HG03432 (cell line): ENCODE measurements at regions not wholly inside any gene's neighbourhood (a gene's known extent, or its start where the extent isn't known, plus 50 kb on each side); places are given as distances from the start of the nearest gene placed in this dataset.
"Not testable (repeated sequence)": the region's sequence is repeated elsewhere in the genome, so short reads cannot be mapped to it uniquely, and the experiment has no call there.

Experiments used
- ATAC-seq: cut with Tn5 transposase; IDR thresholded peaks from one replicate; pipeline ENCODE4 v1.9.1; 2021; ENCODE audit warnings: mild to moderate bottlenecking, moderate library complexity; ENCODE audit not compliant: unreplicated experiment

DNA sequence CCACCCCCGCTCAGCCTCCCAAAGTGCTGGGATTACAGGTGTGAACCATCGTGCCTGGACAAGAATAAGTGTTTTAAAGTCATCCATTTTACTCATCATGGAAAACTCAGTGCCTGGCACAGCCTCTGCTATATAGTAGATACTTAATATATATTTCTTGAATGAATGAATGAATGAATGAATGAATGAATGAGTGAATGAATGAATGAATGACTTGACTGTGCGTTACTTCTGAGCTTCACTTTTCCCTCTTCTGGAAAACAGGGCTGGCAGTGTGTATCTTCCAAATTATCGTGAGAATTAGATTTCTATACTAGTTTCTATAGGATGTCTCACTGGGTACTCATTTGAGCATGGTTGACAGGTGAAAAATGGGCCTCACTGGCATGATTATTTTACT, 307.3 kb upstream of the ERCC4 start:
- ATAC-seq = no peak

DNA sequence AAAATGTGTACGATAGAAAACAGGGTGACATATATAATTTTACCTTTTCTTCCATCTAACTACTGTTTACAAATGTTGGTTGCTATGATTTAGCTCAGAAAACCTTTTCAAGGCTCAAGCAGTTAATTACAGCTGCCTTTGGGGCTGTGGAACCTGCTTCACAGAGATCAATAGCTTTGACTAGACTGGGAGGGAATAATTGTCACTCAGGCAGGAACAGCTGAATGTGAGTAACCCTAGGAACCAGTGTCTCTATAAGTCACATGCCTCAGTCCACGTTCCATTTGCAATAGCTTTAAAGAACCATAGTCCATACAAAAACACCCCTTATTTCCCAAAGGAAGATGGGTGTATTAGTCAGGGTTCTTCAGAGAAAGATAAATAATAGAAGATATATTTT, 306.8 kb upstream of the ERCC4 start:
- ATAC-seq = no peak

DNA sequence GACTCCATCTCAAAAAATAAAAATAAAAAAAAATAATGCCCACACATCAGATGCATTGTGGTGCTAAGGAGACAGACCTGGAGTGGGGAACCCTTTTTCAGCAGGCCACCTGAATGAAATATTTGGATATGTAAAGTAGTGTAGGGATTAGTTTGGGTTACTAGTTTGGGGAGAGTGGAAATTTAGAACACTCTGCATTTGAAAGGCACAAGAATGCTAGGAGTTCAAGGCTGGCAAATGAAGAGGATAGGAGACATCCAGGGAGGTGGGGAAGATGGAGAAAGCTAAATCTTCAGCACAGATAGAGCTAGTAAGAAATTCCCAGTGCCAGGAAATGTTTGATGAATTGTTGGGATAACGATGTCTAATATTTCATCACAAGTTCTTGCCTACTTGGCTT, 298.3 kb upstream of the ERCC4 start:
- ATAC-seq = no peak

DNA sequence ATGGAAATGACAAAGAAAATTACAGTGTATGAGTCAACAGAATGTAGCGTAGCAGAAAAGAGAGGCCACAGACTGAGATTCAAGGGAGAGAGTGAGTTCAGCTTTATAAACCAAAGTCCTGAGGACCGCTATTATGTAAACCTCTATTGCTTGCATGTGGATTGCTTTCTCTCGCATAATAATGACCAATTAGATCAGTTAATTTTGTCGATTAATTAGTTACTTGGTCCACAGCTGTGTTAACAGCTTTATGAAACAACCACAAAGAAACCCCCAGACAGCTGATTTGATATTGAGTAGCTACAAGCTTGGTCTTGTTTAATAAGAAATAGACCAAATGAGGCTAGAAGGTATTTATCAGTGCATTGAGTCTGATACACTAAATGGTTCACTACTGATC, 291.8 kb upstream of the ERCC4 start:
- no peak for ATAC-seq

DNA sequence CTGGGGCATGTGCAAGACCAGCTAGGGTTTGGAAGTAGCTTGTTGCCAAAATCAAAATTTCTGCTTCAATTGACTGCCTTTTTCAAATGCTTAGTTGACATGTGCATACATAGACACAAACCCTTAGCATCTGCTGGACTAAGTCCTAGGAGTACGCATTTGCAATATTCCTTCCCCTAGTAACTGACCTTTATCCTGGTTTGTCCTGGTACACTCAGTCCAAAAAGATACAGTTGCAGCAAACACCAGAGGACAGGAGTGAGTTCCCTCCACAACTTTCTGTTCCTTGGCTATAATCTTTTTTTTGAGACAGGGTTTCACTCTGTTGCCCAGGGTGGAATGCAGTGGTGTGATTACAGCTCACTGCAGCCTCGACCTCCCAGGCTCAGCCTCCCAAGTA, 290.2 kb upstream of the ERCC4 start:
- ATAC-seq = no peak

DNA sequence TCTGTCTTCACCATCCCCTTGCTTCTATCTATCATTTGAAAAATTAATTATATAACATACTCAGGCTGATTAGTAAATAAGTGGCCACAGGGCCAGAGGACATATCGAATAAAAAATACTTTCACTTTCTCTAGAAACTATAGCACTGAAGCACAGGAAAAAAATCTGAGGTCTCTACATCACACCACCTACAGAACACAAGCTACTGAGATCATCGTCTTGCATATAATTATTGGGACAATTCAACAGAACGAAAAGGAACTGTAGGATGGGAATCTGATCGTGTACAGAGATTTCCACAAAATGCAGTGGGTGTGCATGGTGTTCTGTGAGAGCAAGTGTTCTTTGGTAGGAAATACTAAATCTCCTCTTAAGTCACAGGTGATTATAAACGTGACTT, 289.6 kb upstream of the ERCC4 start:
- no peak for ATAC-seq

DNA sequence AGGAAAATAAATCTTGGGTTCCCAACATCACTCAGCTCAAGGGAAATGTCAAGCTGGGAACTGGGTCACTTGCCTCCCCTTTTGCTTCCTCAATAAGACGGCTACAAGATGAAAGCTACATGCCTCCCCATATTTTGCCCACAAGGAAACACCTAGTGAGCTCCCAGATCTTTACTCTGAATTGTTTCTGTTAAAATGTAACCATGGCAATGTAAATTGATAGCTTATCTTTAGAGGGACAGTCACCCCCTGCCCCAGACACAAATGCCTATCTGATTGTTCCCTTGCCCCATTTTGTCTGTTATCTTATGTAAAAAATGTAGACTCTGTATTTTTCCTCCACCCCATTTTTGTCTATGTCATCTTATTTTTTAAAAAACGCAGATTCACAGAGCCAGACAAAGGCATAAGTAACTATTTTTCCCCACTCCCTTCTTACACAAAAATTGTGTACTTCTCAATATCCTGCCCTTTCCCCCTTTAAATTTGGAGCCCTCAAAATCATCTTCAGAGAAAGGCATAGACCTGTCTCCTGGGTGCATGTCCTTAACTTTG, 288.7 kb upstream of the ERCC4 start:
- ATAC-seq = no peak

DNA sequence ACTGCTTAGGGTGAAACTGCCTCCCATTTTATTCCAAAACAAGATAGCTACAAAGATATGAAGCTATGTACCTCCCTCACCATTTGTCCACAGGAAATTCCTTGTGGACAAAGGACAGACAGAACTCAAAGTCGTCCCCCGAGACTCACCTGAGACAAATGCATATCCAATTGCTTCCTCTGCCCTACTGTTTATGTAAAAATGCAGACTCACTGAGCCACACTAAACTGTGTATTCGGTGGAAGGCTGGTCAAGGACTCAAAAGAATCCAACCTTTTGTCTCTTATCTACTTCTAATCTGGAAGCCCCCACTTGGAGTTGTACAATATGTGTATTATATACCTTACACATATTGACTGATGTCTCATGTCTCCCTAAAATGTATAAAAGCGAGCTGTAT, 288.0 kb upstream of the ERCC4 start:
- ATAC-seq = no peak

DNA sequence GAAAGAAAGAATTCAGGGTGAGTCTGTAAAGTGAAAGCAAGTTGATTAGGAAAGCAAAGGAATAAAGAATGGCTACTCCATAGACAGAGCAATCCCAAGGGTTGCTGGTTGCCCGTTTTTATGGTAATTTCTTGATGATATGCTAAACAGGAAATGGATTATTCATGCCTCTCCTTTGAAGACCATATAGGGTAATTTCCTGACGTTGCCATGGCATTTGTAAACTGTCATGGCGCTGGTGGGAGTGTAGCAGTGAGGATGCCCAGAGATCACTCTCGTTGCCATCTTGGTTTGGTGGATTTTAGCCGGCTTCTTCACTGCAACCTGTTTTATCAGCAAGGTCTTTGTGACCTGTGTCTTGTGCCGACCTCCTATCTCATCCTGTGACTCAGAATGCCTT, 287.4 kb upstream of the ERCC4 start:
- not testable (repeated sequence) for ATAC-seq

DNA sequence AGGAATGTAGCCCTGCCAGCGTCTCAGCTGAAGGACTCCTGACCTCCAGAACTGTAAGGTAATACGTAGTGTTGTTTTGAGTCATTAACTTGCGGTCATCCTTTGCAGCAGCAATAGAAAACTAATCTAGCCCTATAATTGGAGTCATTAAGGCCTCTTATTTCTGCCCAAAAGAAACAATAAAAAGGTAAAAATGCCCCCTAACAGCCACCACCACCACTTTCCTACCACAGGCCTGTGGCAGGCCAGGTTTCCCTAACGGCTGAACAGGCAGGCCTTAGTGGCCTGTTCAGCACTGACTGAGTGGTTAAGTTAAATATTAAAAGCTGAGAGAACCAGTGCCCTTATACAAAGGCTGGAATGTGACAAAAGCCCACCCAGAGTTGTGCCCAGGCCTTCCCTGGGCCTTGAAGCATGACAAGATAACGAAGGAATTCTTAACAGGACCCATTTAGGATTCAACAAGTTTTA, 286.5 kb upstream of the ERCC4 start:
- no peak for ATAC-seq

DNA sequence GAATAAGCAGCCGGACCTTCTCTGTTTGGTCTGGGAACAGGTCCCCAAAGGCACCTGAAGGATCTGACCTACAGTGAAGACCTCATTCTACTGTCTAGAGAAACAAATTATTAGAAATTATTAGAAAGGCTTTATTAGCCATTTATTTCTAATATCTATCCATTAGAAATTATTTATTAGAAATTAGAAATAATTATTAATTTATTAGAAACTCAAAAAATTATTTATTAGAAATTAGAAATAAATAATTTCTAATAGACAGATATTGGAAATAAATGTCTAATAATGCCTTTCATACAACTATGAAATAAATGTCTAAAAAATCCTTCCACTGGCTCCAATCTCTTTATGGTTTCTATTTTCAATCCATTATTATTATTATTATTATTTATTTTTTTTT, 285.7 kb upstream of the ERCC4 start:
- no peak for ATAC-seq

DNA sequence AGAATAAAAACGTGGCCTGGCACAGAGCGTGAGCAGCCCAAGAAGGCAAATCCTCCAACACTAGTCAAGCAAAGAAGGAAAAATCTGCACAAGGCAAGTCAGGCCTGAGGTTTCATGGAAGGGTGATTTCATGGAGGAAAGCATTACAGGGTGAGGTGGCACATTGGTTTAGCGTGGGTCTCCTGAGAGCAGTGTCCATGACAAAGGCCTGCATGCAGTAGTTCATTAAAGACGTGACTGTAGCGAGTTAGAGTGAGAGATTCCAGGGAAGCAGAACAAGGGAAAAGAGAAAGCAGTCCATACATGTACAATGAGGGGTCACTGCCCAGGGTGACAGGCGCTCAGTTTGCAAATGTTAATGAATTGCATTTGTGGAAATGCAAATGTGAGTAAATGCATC, 285.0 kb upstream of the ERCC4 start:
- no peak for ATAC-seq

DNA sequence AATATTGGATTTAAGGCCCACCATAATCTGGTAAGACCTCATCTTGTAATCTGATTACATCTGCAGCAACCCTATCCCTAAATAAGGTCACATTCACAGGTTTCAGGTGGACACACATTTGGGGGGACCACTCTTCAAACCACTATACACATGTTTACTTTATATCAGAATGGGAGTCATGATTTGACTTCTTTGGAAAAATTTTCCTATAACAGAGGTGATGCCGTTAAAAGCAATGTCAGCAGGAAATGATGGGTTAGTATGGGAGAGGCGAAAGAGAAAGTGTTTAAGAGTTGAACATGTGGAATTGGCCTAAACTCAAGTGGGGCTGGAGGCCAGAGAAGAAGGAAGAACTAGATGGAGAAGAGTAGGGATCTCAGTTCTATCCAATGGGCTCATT, 281.7 kb upstream of the ERCC4 start:
- ATAC-seq = no peak

DNA sequence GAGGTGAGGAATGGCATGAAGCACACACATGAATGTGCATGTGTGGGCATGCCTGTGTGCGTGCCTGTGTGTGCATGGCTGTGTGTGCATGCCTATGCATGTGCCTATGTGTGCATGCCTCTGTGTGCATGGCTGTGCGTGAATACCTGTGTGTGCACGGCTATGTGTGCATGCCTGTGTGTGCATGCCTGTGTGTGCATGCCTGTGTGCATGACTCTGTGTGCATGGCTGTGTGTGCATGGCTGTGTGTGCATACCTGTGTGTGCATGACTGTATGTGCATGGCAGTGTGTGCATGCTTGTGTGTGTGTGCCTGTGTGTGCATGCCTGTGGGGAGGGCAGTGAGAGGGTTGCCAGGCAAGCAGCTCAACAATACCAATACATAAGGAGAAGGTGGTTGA, 276.5 kb upstream of the ERCC4 start:
- no peak for ATAC-seq

DNA sequence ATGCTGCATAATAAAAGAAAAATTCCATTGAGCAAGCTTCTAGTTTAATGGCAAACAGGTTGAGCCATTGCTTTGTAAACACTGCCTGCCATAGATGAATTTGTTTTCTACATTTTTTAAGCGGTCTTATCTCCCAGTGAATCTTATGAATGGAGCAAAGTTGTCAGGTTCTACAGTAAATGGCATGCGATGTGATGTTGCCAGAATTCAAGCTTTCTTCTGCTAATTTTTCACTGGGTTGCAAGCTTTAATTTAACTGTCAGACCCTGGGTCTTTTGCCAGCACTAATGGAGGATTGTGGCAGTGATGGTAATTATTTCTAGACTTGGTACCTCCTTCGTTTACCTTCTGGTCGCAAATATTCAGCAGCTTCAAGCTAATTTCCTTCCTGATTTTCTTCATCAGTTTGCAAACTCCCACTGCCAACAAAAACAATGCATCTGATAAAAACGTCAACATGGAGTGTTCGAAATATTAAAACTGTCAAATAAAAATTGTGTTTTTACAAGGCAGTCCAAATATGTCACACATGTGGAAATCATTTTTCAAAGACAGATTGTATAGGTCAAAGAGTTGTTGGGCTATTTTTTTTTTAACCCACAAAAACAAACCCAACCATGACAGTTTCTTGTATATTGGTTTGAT, 274.2 kb upstream of the ERCC4 start:
- no peak for ATAC-seq

DNA sequence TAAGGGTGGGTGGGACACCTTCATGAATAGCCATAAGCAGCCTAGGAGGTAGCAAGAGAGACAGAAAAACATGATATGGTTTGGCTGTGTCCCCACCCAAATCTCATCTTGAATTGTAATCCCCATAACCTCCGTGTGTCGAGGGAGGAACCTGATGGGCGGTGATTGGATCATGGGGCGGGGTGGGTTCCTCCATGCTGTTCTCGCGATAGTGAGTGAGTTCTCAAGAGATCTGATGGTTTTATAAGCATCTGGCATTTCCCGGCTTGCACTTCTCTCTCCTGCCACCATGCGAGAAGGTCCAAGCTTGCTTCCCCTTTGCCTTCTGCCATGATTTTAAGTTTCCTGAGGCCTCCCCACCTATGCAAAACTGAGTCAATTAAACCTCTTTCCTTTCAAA, 259.1 kb upstream of the ERCC4 start:
- ATAC-seq = no peak

DNA sequence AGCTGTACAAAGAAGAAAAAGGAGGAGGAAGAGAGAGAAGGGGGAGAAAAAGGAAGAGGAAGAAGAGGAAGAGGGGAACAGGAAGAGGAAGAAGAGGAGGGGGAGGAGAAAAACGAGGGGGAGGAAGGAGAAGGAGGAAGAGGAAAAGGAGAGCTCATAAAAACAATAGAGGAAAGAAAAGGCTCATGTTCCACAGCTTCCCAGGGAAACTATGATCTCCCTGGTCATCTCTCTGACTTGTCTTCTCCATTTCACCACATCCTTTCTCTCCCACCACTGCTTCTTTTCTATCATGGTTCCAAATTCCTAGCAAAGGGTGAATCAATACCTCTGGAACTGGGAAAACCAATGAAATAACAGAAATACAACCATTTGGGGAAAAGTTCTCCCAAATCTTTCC, 254.1 kb upstream of the ERCC4 start:
- ATAC-seq = no peak

DNA sequence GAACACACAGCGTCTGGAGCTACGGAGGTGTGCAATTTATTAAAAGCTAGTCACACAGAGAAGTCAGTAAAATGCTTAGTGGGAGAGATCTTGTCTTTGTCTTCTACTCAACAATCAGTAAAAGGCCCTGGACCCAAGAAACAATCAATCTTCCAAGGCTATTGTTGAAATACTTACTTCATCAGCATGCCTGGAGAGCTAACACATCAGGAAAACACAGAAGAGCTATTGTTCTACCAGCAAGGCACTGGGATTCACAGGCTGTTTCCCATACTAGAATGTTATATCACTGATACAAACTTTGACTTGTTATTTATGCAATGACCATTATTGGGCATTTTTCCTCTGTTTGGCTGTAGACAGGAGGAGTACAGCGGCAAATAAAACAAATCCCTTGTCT, 247.8 kb upstream of the ERCC4 start:
- ATAC-seq = no peak

DNA sequence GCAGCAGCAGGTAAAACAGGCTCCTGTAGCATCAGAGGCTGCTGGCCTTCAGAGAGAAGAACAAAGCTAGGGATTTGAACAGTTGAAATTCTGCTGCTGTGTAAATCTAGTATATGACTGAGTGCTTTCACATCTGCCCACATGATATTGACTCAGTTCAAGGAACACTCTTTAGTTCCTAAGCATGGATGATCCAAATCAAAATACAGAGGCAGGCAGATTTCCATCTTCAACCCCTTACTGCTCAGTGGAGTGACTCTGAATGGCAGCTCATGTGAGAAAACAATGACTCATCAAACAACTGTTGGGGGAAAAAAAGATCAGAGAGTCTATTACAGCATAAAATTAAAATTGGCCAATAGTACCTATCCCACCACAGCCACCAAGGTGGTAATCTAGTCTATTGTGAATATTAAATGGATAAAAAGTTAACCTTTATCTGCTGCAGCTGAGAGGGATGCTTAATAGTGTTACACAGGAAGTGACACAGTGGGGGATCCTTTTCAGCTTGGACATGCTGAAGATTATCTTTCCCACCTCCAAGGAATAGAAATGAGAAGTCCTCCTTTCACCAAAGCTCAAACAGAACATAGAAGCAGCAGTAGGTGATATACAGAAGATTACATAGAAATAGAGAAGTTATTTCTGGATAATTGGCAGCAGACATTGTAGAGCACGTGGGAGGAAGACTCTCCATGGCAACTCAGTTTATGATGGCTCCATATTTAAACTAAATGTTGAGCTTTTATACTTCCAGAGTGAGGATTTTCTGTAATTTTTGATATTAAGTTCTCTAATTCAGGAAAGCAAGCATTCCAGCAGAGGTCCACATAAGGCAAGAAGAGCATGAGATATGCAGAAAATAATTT, 239.7 kb upstream of the ERCC4 start:
- ATAC-seq = no peak

DNA sequence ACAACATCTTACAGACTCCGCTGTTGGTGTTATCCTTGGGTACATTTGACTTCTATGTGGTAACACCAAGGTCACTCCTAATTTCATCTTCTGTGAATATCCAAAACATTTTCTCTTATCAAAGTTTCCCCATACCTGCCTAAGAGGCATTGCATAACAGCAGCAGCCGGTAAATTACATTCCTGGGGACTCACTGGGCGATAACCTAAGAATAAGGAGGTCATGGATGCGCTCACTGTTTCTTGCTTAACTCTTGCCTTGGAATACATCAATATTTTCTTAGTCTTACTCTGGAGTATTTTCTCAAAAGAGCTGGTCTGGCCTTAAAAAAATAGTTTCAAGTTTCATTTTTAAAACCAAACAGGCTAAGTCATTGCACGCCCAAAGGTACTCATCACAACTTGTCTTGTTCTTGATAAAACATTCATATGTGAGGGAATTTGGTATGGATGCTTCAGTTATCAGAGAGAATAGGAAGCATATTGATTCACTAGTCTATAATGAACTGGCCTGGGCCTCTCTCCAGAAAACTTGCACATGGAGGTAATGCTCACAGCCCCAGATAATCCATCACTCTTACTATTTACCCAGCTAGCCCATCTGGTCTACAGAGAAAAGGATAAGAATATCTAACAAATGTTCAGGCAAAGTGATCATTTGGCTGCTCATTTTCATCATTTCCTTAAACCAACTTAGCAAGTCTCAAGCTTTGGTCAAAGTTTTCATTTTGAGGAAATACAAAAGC, 235.0 kb upstream of the ERCC4 start:
- ATAC-seq = no peak

DNA sequence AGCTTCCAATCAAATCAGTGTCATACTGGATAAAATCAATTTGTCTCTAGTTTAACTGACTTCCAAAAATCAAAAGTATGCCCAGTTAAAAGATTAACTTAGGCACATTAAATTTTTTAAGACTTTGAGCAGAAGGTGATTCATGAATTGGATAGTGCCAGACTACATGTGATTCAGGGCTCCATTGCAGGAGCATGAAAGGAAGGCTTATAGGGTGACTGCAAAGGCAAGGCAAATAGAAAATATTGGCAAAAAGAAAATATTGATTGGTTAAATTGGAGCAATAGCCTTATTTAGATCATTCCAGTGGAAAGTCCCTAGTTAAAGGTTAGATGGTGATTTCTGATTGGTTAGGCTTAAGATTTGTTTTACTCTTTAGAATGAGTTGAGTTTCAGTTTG, 223.9 kb upstream of the ERCC4 start:
- ATAC-seq = no peak

DNA sequence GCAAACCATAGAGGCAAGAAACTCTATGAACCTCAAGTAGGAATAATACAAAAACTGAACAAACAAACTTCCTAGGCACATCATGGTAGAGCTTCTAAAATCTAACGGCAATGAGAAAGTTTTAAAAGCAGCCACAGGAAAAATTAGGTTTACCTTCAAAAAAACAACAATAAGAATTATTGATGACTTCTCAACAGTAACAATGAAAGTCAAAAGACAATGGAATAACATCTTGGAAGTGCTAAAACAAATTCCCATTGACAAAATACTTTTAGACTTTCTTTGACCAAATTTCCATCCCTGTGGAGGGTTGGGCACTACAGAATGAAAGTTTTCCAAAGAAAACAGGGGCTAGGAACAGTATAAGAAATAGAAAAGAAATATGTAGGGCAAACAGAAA, 222.9 kb upstream of the ERCC4 start:
- ATAC-seq = no peak
